Progenitor cell of endocrine pancreas (in vitro differentiated cells): ENCODE measurements at regions not wholly inside any gene's neighbourhood (a gene's known extent, or its start where the extent isn't known, plus 50 kb on each side); places are given as distances from the start of the nearest gene placed in this dataset.

ENCODE experiments used
- DNase-seq: peaks from one replicate; pipeline ENCODE4 v3.0.0; 2021; ENCODE audit warnings: low spot score; ENCODE audit not compliant: unreplicated experiment
- H3K27ac Mint-ChIP-seq: 2 replicates; pipeline ENCODE4 v1.8.0; 2021; ENCODE audit warnings: mild to moderate bottlenecking, moderate library complexity, mixed read lengths
- H3K27me3 Mint-ChIP-seq: 2 replicates; pipeline ENCODE4 v1.8.0; 2021; ENCODE audit warnings: mixed read lengths
- H3K36me3 Mint-ChIP-seq: 2 replicates; pipeline ENCODE4 v1.8.0; 2022; ENCODE audit warnings: mixed read lengths; ENCODE audit not compliant: insufficient read depth
- H3K4me1 Mint-ChIP-seq: 2 replicates; pipeline ENCODE4 v1.8.0; 2021; ENCODE audit warnings: low read depth, mixed read lengths
- H3K4me3 Mint-ChIP-seq: 2 replicates; pipeline ENCODE4 v1.8.0; 2021; ENCODE audit warnings: low read depth, mild to moderate bottlenecking, moderate library complexity, mixed read lengths
- H3K9me3 Mint-ChIP-seq: 2 replicates; pipeline ENCODE4 v1.8.0; 2021; ENCODE audit warnings: low read depth, mixed read lengths
- TF ChIP-seq, protein P1 (sequence below): fragments of 200-600 bp; sonication (generic); IDR thresholded peaks from one replicate; pipeline ENCODE4 v1.5.0; 2021; ENCODE audit warnings: antibody characterized with exemption, mild to moderate bottlenecking; ENCODE audit not compliant: unreplicated experiment

DNA sequence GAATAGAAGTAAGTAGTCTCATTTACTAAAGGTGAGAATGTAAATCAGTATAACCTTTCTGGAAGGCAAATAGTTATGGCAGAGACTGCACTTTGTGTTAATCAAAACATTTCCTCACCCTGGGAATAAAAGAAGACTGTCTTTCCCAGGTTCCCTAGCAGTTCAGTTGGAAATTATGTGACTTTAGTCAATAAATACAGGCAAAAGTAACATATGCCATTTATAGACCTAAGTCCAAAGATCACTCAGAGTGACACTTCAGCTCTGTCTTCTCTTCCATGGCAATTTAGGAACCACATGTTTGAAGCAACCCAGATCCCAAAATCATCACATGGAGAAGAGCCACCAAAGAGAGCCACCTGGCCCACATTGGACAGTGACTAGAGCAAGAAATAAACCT is 160.7 kb upstream of the SV2C start:
- Mint-ChIP-seq H3K36me3 (no peaks in the 10 kb centered on the region), H3K4me1 (no peaks in the 10 kb centered on the region), H3K27me3 (peaks cover 5% of the 10 kb centered on the region), H3K9me3 (no peaks in the 10 kb centered on the region), H3K4me3 (no peak overlapping the region), H3K27ac (no peak overlapping the region)
- TF ChIP-seq, protein P1, sequence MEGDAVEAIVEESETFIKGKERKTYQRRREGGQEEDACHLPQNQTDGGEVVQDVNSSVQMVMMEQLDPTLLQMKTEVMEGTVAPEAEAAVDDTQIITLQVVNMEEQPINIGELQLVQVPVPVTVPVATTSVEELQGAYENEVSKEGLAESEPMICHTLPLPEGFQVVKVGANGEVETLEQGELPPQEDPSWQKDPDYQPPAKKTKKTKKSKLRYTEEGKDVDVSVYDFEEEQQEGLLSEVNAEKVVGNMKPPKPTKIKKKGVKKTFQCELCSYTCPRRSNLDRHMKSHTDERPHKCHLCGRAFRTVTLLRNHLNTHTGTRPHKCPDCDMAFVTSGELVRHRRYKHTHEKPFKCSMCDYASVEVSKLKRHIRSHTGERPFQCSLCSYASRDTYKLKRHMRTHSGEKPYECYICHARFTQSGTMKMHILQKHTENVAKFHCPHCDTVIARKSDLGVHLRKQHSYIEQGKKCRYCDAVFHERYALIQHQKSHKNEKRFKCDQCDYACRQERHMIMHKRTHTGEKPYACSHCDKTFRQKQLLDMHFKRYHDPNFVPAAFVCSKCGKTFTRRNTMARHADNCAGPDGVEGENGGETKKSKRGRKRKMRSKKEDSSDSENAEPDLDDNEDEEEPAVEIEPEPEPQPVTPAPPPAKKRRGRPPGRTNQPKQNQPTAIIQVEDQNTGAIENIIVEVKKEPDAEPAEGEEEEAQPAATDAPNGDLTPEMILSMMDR = no peak
- no peak for DNase-seq

DNA sequence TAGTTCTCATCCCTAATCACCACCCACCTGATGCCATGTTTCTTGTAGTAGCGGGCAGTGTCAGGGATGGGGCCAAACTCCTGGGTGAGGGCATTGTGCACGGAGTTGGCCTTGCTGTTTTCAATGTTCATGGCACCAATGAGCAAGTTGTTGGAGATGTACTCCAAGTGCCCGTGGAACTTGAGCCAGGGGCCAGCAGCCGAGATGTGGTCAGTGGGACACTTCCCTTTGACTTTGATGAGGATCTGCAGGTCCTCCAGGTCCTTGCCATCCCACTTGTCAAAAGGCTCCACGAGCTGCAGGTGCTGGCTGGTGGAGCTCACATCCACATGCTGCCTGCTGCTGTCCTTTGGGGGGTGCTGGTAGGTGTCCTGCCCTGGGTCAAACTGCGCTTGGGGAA is 162.2 kb upstream of the SV2C start:
- DNase-seq = no peak
- H3K36me3 Mint-ChIP-seq = no peaks in the 10 kb centered on the region

DNA sequence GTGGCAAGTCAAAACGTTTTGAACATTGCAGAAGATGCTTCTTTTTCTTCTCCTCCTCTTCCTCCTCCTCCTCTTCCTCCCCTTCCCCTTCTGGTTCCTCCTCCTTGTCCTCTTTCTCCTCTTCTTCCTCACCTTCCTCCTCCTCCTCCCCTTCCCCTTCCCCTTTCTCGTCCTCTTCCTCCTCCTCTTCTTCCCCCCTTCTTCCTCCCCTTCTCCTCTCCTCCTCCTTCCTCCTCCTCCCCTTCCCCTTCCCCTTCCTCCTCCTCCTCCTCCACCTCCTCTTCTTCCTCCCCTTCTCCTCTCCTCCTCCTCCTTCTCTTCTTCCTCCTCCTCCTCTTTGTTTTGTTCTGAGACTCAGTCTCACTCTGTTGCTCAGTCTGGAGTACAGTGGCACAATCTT is 167.0 kb upstream of the SV2C start:
- no peaks in the 10 kb centered on the region for H3K4me1 Mint-ChIP-seq
- no peak overlapping the region for H3K4me3 Mint-ChIP-seq
- peaks cover 27% of the 10 kb centered on the region for H3K27me3 Mint-ChIP-seq
- no peaks in the 10 kb centered on the region for H3K9me3 Mint-ChIP-seq
- TF ChIP-seq, protein P1 = no peak
- no peak overlapping the region for H3K27ac Mint-ChIP-seq
- DNase-seq = no peak
- no peaks in the 10 kb centered on the region for H3K36me3 Mint-ChIP-seq

More for the DNA sequence above, 162.2 kb upstream of the SV2C start:
- no peak overlapping the region for H3K4me3 Mint-ChIP-seq
- H3K27me3 Mint-ChIP-seq = peaks cover 8% of the 10 kb centered on the region
- H3K27ac Mint-ChIP-seq = no peak overlapping the region
- no peaks in the 10 kb centered on the region for H3K9me3 Mint-ChIP-seq
- no peaks in the 10 kb centered on the region for H3K4me1 Mint-ChIP-seq
- TF ChIP-seq, protein P1 = no peak

DNA sequence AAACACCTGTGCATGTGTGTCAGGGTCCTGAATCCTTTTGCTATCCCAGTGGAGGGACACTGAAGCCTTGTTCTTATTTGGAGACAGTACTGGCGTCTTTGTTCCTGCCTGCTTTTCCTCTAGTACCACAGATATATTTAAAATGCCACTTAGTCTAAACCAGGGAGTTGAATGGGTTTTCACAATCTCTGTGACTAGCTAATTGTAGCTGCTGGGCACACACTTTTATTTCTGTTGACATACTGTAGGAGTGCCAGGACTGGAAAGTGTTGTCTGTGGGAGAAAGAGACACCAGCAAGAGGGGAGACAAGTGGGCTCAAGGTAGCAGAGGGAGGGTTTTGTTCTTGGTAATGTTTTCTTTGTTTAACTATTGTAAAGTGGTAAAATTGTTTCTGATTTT is 174.0 kb upstream of the SV2C start:
- H3K9me3 Mint-ChIP-seq = no peaks in the 10 kb centered on the region
- TF ChIP-seq, protein P1 = no peak
- peaks cover 30% of the 10 kb centered on the region for H3K27me3 Mint-ChIP-seq
- H3K4me1 Mint-ChIP-seq = no peaks in the 10 kb centered on the region
- DNase-seq = no peak
- H3K36me3 Mint-ChIP-seq = no peaks in the 10 kb centered on the region
- H3K4me3 Mint-ChIP-seq = no peak overlapping the region
- no peak overlapping the region for H3K27ac Mint-ChIP-seq

DNA sequence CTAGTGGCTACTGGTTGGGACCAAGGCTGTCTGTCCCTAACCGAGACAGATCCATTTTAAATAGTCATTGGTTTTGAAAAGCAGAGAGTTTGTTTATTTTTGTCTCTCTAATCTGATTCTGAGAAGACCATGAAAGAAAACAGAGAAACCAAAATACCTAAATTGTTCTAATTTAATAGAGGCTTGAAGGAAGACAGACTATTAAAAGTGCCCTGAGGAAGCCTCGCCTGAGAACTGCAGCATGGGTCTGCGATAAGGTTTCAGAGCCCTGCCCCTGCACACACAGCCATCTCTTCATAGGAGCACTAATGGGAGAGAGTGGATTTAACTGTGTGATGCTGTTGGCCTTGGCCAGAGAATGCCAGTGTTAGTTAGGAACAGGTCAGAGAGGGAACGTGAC is 175.5 kb upstream of the SV2C start:
- H3K27me3 Mint-ChIP-seq = peaks cover 31% of the 10 kb centered on the region
- H3K27ac Mint-ChIP-seq = no peak overlapping the region
- H3K4me1 Mint-ChIP-seq = no peaks in the 10 kb centered on the region
- DNase-seq = no peak
- H3K9me3 Mint-ChIP-seq = no peaks in the 10 kb centered on the region
- TF ChIP-seq, protein P1 = no peak
- H3K4me3 Mint-ChIP-seq = no peak overlapping the region
- no peaks in the 10 kb centered on the region for H3K36me3 Mint-ChIP-seq

DNA sequence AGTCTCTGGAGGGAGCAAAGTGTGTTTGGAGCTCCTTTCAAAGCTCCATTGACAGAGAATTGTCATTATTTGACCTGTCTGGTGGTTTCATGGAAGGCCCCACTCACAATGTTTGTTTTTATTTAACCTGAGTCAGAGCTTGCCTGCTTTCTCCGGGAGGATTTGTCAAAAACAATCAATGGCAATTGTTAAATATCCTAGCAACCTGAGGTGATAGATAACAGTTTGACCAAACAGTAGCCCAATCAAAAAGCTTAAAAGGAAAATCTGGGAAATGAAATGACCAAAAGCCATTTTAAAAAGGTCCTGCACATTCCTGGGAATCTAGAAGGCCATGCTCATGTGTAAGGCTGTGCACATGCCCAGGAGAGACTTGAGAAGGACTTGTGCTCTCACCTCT is 177.2 kb upstream of the POC5 start:
- no peaks in the 10 kb centered on the region for H3K27me3 Mint-ChIP-seq
- H3K27ac Mint-ChIP-seq = peak overlapping the region; percentile 59
- peaks cover 15% of the 10 kb centered on the region for H3K9me3 Mint-ChIP-seq
- H3K36me3 Mint-ChIP-seq = peaks cover 2% of the 10 kb centered on the region
- TF ChIP-seq, protein P1 = no peak
- no peak for DNase-seq
- H3K4me1 Mint-ChIP-seq = peaks cover 7% of the 10 kb centered on the region
- H3K4me3 Mint-ChIP-seq = no peak overlapping the region
